PC-3 (cell line): ENCODE measurements at regions not wholly inside any gene's neighbourhood (a gene's known extent, or its start where the extent isn't known, plus 50 kb on each side); places are given as distances from the start of the nearest gene placed in this dataset.
"Not testable (repeated sequence)": the region's sequence is repeated elsewhere in the genome, so short reads cannot be mapped to it uniquely, and the experiment has no call there.

Experiments
- ATAC-seq: fragments of 200-7000 bp; cut with Tn5 transposase; 2 replicates; pipeline ENCODE4 v1.9.1; 2020; ENCODE audit warnings: mild to moderate bottlenecking, moderate library complexity
- BruUV-seq: library from RNA; stranded (reverse); fragments of 400-500 nt; replicated peaks from 2 replicates; lab custom pipeline; 2021; lab: Mats Ljungman, UMichigan
- CTCF ChIA-PET: fragments of 300-600 bp; sonication (Branson Sonifier 250); formaldehyde crosslinking; loops from one replicate; lab custom pipeline; 2022; ENCODE audit warnings: antibody characterized with exemption; lab: Charles Lee
- POLR2A ChIA-PET: fragments of 300-600 bp; sonication (Branson Sonifier 250); formaldehyde crosslinking; loops from one replicate; lab custom pipeline; 2022; ENCODE audit warnings: antibody characterized with exemption; ENCODE audit not compliant: unreplicated experiment; lab: Charles Lee
- DNase-seq: peaks from one replicate; pipeline ENCODE4 v3.0.0-alpha.2; 2015
- H2AFZ ChIP-seq: fragments of 300-600 bp; sonication (generic); 2 replicates; pipeline ENCODE4 v1.6.0; 2016; ENCODE audit warnings: antibody characterized with exemption, low read length
- H3F3A ChIP-seq: fragments of 300-600 bp; sonication (generic); one replicate; pipeline ENCODE4 v1.6.0; 2017; ENCODE audit warnings: antibody characterized with exemption, low read length, control low read depth, mild to moderate bottlenecking; ENCODE audit not compliant: unreplicated experiment
- H3K27ac ChIP-seq: fragments of 300-600 bp; sonication (generic); 2 replicates; pipeline ENCODE4 v1.5.1; 2016; ENCODE audit warnings: mild to moderate bottlenecking, low read length
- H3K27me3 ChIP-seq: fragments of 300-600 bp; sonication (generic); 2 replicates; pipeline ENCODE4 v1.6.1; 2016; ENCODE audit warnings: low read length, mixed read lengths
- H3K36me3 ChIP-seq: fragments of 300-600 bp; sonication (generic); 2 replicates; pipeline ENCODE4 v1.6.1; 2016; ENCODE audit warnings: low read depth, mixed run types, low read length, mixed read lengths
- H3K4me1 ChIP-seq: fragments of 300-600 bp; sonication (generic); 2 replicates; pipeline ENCODE4 v1.5.1; 2016; ENCODE audit warnings: low read length; ENCODE audit not compliant: insufficient read depth
- H3K4me2 ChIP-seq: fragments of 300-600 bp; sonication (generic); 2 replicates; pipeline ENCODE4 v1.6.0; 2016; ENCODE audit warnings: low read length
- H3K4me3 ChIP-seq: fragments of 300-600 bp; sonication (generic); 2 replicates; pipeline ENCODE4 v1.5.1; 2016; ENCODE audit warnings: mild to moderate bottlenecking, low read length, mixed read lengths
- H3K79me2 ChIP-seq: fragments of 300-600 bp; sonication (generic); 2 replicates; pipeline ENCODE4 v1.6.1; 2017; ENCODE audit warnings: low read length, mixed read lengths
- H3K9ac ChIP-seq: fragments of 300-600 bp; sonication (generic); 2 replicates; pipeline ENCODE4 v1.6.0; 2016; ENCODE audit warnings: mild to moderate bottlenecking, low read length
- H3K9me2 ChIP-seq: fragments of 300-600 bp; sonication (generic); replicated peaks from 2 replicates; pipeline ENCODE4 v1.6.1; 2016; ENCODE audit warnings: mixed run types, low read length, mixed read lengths
- H3K9me3 ChIP-seq: fragments of 300-600 bp; sonication (generic); 2 replicates; pipeline ENCODE4 v1.6.1; 2016; ENCODE audit warnings: low read length, mixed read lengths
- H4K20me1 ChIP-seq: fragments of 300-600 bp; sonication (generic); 2 replicates; pipeline ENCODE4 v1.6.1; 2016; ENCODE audit warnings: low read length, mixed read lengths
- CTCF ChIP-seq: fragments of 300-600 bp; sonication (generic); conservative IDR thresholded peaks from 2 replicates; pipeline ENCODE4 v1.5.1; 2017; ENCODE audit warnings: antibody characterized with exemption, low read depth, mild to moderate bottlenecking, low read length
- EZH2 ChIP-seq: fragments of 300-600 bp; sonication (generic); IDR thresholded peaks from one replicate; pipeline ENCODE4 v1.6.1; 2017; ENCODE audit warnings: antibody characterized with exemption, mild to moderate bottlenecking, low read length; ENCODE audit not compliant: unreplicated experiment
- EZH2phosphoT487 ChIP-seq: fragments of 300-600 bp; sonication (generic); IDR thresholded peaks from 2 replicates; pipeline ENCODE4 v1.6.1; 2018; ENCODE audit warnings: mild to moderate bottlenecking, antibody characterized with exemption, low read length, borderline replicate concordance
- intact Hi-C: fragments of 100-400 bp; cut with micrococcal nuclease; formaldehyde crosslinking; loops from 2 replicates; pipeline ENCODE4 v1.9.0; 2023

GRCh38 chr2:160825433-160825832 is 331.8 kb upstream of the RBMS1 start:
- ATAC-seq (no peak), DNase-seq (no peak)
- peaks cover 3% of the 10 kb centered on the region; the same call in 1 of the 2 replicates for H3K36me3 ChIP-seq
- BruUV-seq, result no TSS peak
- ChIA-PET POLR2A (no interaction called here), CTCF (no interaction called here)
- H3K4me3 ChIP-seq, result no peak overlapping the region
- no peaks in the 10 kb centered on the region for H3K9me2 ChIP-seq
- no peak for TF ChIP-seq EZH2
- TF ChIP-seq EZH2phosphoT487, result no peak
- no peak for TF ChIP-seq CTCF
- no peaks in the 10 kb centered on the region for H3K27me3 ChIP-seq
- H2AFZ ChIP-seq, result no peak overlapping the region
- no peaks in the 10 kb centered on the region for H3F3A ChIP-seq
- no peak overlapping the region for H3K27ac ChIP-seq
- H3K4me1 ChIP-seq, result no peaks in the 10 kb centered on the region
- peaks cover 23% of the 10 kb centered on the region for H3K9me3 ChIP-seq
- H3K4me2 ChIP-seq, result no peak overlapping the region
- H4K20me1 ChIP-seq, result no peaks in the 10 kb centered on the region
- intact Hi-C loops, result no loop called here
- H3K9ac ChIP-seq, result no peak overlapping the region
- no peaks in the 10 kb centered on the region for H3K79me2 ChIP-seq

- Histone ChIP-seq H3K9ac (no peak overlapping the region), H3K4me3 (no peak overlapping the region), H3K4me1 (no peaks in the 10 kb centered on the region), H3F3A (no peaks in the 10 kb centered on the region), H3K36me3 (peaks cover 3% of the 10 kb centered on the region; the same call in 1 of the 2 replicates), H2AFZ (no peak overlapping the region), H3K27ac (no peak overlapping the region), H3K79me2 (no peaks in the 10 kb centered on the region), H3K4me2 (no peak overlapping the region), H3K27me3 (no peaks in the 10 kb centered on the region), H4K20me1 (no peaks in the 10 kb centered on the region), H3K9me3 (peaks cover 19% of the 10 kb centered on the region; the same call in 1 of the 2 replicates), H3K9me2 (no peaks in the 10 kb centered on the region)
- no peak for ATAC-seq
- no peak for DNase-seq
- no peak for TF ChIP-seq CTCF
- TF ChIP-seq EZH2phosphoT487, result no peak
- TF ChIP-seq EZH2, result no peak
- no TSS peak for BruUV-seq
- POLR2A ChIA-PET, result no interaction called here
- intact Hi-C loops, result no loop called here
- CTCF ChIA-PET, result no interaction called here
These were observed 332.9 kb upstream of the RBMS1 start for GRCh38 chr2:160826496-160826895.

GRCh38 chr2:160828076-160828475 is 332.2 kb upstream of the TANK start:
- H3K4me3 ChIP-seq, result no peak overlapping the region
- H2AFZ ChIP-seq, result no peak overlapping the region
- no peaks in the 10 kb centered on the region for H3K9me2 ChIP-seq
- H3K9me3 ChIP-seq, result peaks cover 18% of the 10 kb centered on the region; the same call in 1 of the 2 replicates
- no peak for ATAC-seq
- POLR2A ChIA-PET, result no interaction called here
- H3K27me3 ChIP-seq, result no peaks in the 10 kb centered on the region
- TF ChIP-seq EZH2phosphoT487 (no peak), EZH2 (no peak)
- H3F3A ChIP-seq, result no peaks in the 10 kb centered on the region
- no peak for DNase-seq
- H3K36me3 ChIP-seq, result peaks cover 3% of the 10 kb centered on the region; the same call in 1 of the 2 replicates
- no peak overlapping the region for H3K27ac ChIP-seq
- no peak overlapping the region for H3K4me2 ChIP-seq
- BruUV-seq, result no TSS peak
- no peaks in the 10 kb centered on the region for H3K79me2 ChIP-seq
- CTCF ChIA-PET, result no interaction called here
- intact Hi-C loops, result no loop called here
- H3K4me1 ChIP-seq, result no peaks in the 10 kb centered on the region
- H3K9ac ChIP-seq, result no peak overlapping the region
- H4K20me1 ChIP-seq, result no peaks in the 10 kb centered on the region

DNA sequence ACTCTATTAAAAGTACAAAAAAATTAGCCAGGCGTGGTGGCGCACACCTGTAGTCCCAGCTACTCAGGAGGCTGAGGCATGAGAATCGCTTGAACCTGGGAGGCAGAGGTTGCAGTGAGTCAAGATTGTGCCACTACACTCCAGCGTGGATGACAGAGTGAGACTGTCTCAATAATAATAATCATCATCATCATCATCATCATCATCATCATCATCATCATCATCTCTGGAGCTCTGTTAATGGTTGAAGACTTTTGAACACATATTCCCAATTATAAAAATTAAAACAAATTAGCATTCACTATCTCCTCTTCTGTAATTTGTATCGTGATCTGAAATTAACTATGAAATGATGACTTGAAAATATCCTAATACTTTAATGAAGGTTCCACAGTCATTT is 327.8 kb upstream of the TANK start:
- H3K9me2 ChIP-seq, BruUV-seq, H3F3A ChIP-seq, H4K20me1 ChIP-seq, DNase-seq, intact Hi-C loops, H3K9ac ChIP-seq, H3K4me3 ChIP-seq, H3K27me3 ChIP-seq, ATAC-seq, CTCF ChIA-PET, H3K9me3 ChIP-seq, POLR2A ChIA-PET, H3K36me3 ChIP-seq, H2AFZ ChIP-seq, H3K4me2 ChIP-seq, H3K27ac ChIP-seq, H3K79me2 ChIP-seq: not testable (repeated sequence)
- H3K4me1 ChIP-seq, result peaks cover 11% of the 10 kb centered on the region
